Naive thymus-derived CD8-positive, alpha-beta T cell (primary cell): ENCODE measurements at regions not wholly inside any gene's neighbourhood (a gene's known extent, or its start where the extent isn't known, plus 50 kb on each side); places are given as distances from the start of the nearest gene placed in this dataset.
"Not testable (repeated sequence)": the region's sequence is repeated elsewhere in the genome, so short reads cannot be mapped to it uniquely, and the experiment has no call there.

Experiments used
- ATAC-seq, 2 donors: fragments of 150-1000 bp; cut with Tn5 transposase in 1 of 2; sonication (Bioruptor Pico), chemical (Tn5 transposase) in 1 of 2; 1 replicate in 1 of 2; 2 replicates in 1 of 2; pipeline ENCODE4 v1.10.0; 2021; ENCODE audit warnings: mild to moderate bottlenecking in 2 of 2, moderate library complexity in 2 of 2
- POLR2A ChIA-PET: fragments of 350-600 bp; sonication (Branson Sonifier 250); formaldehyde crosslinking; loops from one replicate; lab custom pipeline; 2021; ENCODE audit warnings: antibody characterized with exemption; lab: Charles Lee
- DNase-seq, 10 donors: peaks; one replicate each; pipeline versions ENCODE4 v3.0.0 to v3.0.0-alpha.2; 2020 to 2022
- H3K27ac Mint-ChIP-seq, 10 donors: one replicate each; pipeline ENCODE4 v1.8.0; 2020 to 2022; ENCODE audit warnings: mild to moderate bottlenecking in 10 of 10, mixed read lengths in 10 of 10, moderate library complexity in 4 of 10, inconsistent platforms in 1 of 10
- H3K27me3 Mint-ChIP-seq, 5 donors: one replicate each; pipeline ENCODE4 v1.8.0; 2021 to 2022; ENCODE audit warnings: mixed read lengths in 5 of 5
- H3K36me3 Mint-ChIP-seq, 3 donors: one replicate each; pipeline ENCODE4 v1.8.0; 2020 to 2022; ENCODE audit warnings: mixed read lengths in 3 of 3, mild to moderate bottlenecking in 2 of 3, inconsistent platforms in 1 of 3
- H3K4me1 Mint-ChIP-seq, 4 donors: one replicate each; pipeline ENCODE4 v1.8.0; 2021 to 2022; ENCODE audit warnings: mixed read lengths in 4 of 4
- H3K4me3 Mint-ChIP-seq, 10 donors: one replicate each; pipeline ENCODE4 v1.8.0; 2020 to 2022; ENCODE audit warnings: mild to moderate bottlenecking in 10 of 10, mixed read lengths in 10 of 10, moderate library complexity in 6 of 10, inconsistent platforms in 1 of 10
- H3K9me3 Mint-ChIP-seq, 9 donors: one replicate each; pipeline ENCODE4 v1.8.0; 2020 to 2022; ENCODE audit warnings: mixed read lengths in 9 of 9, mild to moderate bottlenecking in 3 of 9, inconsistent platforms in 1 of 9, moderate library complexity in 1 of 9

DNA sequence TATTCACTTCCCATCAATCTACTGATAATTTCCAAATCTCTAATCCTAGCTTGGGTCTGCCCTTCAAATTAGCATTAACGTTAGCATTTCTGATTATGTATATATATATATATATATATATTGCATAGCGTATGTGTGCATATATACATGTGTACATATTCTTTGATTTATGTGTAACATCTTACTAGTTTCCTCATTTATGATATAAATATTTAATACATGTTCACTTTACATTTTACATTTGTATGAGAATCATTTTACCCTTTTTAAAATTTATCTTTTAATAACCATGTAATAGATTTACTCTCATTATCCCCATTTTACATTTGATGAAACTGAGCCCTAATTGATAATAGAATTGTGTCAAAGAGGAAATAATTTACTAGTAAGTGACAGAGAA, 164.7 kb downstream of the ZNF648 start:
- ATAC-seq: no peak
- no peaks in the 10 kb centered on the region for H3K4me1 Mint-ChIP-seq
- POLR2A ChIA-PET: no interaction called here
- no peak overlapping the region for H3K4me3 Mint-ChIP-seq
- H3K27me3 Mint-ChIP-seq: peaks cover 0 to 15% (median 2%) of the 10 kb centered on the region in 5 donors
- no peak overlapping the region for H3K27ac Mint-ChIP-seq
- peaks cover 0 to 19% (median 2%) of the 10 kb centered on the region in 9 donors for H3K9me3 Mint-ChIP-seq
- no peaks in the 10 kb centered on the region for H3K36me3 Mint-ChIP-seq
- DNase-seq: no peak

DNA sequence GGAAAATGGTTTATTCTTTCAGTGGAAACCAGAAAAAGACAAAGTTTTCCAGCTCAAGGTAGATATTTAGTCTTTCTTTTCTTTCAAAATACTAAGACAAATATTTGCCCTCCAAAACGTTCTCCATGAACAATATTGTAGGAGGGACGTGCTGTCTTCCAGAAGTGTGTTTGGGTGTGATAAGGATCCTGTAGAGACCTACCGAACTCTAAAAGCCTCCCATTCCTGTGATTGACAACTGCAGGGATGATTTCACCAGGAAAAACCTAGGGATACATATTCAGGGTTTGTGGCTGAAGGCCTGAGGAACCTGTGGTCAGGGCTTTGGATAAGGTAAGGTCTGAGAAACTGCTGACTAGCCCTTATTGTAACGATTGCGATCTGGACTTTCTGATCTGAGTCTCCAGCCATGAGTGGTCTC, 167.1 kb downstream of the ZNF648 start:
- no peak overlapping the region for H3K27ac Mint-ChIP-seq
- H3K9me3 Mint-ChIP-seq: peaks cover 0 to 19% (median 4%) of the 10 kb centered on the region in 9 donors
- POLR2A ChIA-PET: no interaction called here
- no peaks in the 10 kb centered on the region for H3K36me3 Mint-ChIP-seq
- no peaks in the 10 kb centered on the region for H3K4me1 Mint-ChIP-seq
- peaks cover 0 to 18% (median 2%) of the 10 kb centered on the region in 5 donors for H3K27me3 Mint-ChIP-seq
- DNase-seq (no peak), ATAC-seq (no peak)
- H3K4me3 Mint-ChIP-seq: no peak overlapping the region

DNA sequence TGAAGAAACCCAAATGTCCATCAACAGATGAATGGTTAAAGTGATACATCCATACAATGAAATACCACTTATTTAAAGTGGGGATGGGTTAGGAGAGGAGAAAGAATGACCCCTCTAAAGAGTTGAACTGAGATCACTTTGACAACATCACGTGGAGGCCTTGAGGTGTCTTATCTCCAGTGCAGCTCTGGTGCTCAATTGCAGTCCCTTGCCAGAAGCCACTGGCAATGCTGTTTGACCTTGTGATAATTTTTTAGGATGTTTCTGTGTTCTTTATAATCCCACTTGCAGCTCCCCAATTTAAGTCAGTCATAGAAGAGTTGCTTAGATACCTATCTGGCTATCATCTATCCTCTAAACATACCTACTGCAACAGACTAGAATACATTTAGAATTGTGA, 167.6 kb downstream of the ZNF648 start:
- POLR2A ChIA-PET: no interaction called here
- H3K36me3 Mint-ChIP-seq: no peaks in the 10 kb centered on the region
- no peak for ATAC-seq
- H3K4me3 Mint-ChIP-seq: no peak overlapping the region
- H3K4me1 Mint-ChIP-seq: no peaks in the 10 kb centered on the region
- H3K27ac Mint-ChIP-seq: no peak overlapping the region
- no peak for DNase-seq
- H3K9me3 Mint-ChIP-seq: peaks cover 0 to 19% (median 4%) of the 10 kb centered on the region in 9 donors
- peaks cover 0 to 18% (median 2%) of the 10 kb centered on the region in 5 donors for H3K27me3 Mint-ChIP-seq

DNA sequence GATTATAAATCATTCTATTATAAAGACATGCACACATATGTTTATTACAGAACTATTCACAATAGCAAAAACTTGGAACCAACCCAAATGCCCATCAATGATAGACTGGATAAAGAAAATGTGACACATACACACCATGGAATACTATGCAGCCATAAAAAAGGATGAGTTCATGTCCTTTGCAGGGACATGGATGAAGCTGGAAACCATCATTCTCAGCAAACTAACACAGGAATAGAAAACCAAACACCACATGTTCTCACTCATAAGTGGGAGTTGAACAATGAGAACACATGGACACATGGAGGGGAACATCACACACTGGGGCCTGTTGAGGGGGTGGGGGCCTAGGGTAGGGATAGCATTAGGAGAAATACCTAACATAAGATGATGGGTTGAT, 168.4 kb downstream of the ZNF648 start:
- H3K4me1 Mint-ChIP-seq, H3K27ac Mint-ChIP-seq, H3K4me3 Mint-ChIP-seq, H3K36me3 Mint-ChIP-seq, POLR2A ChIA-PET, DNase-seq, ATAC-seq: not testable (repeated sequence)
- H3K27me3 Mint-ChIP-seq: peaks cover 0 to 13% (median 1%) of the 10 kb centered on the region in 5 donors
- peaks cover 0 to 24% (median 4%) of the 10 kb centered on the region in 9 donors for H3K9me3 Mint-ChIP-seq

DNA sequence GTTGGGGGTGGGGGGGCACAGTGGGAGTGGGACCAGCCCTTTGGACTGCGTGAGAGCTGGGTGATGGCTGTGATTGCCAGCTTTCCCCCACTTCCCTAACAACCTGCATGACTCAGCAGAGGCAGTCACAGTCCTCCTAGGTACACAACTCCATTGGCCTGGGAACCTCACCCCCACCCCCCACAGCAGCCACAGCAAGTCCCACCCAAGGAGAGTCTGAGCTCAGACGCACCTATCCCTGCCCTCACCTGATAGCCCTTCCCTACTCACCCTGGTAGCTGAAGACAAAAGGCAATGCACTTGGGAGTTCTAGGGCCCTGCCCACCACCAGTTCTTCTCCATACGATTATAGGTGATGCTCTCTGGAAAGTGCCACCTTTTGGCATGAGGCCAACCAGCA, 188.9 kb downstream of the ZNF648 start:
- DNase-seq: no peak
- Mint-ChIP-seq H3K36me3 (peaks cover 0 to 28% (median 4%) of the 10 kb centered on the region in 3 donors), H3K27ac (no peak overlapping the region), H3K27me3 (peaks cover 3 to 41% (median 13%) of the 10 kb centered on the region in 5 donors), H3K9me3 (peaks cover 6 to 59% (median 40%) of the 10 kb centered on the region in 9 donors), H3K4me3 (no peak overlapping the region), H3K4me1 (no peaks in the 10 kb centered on the region)
- no peak for ATAC-seq
- POLR2A ChIA-PET: no interaction called here

DNA sequence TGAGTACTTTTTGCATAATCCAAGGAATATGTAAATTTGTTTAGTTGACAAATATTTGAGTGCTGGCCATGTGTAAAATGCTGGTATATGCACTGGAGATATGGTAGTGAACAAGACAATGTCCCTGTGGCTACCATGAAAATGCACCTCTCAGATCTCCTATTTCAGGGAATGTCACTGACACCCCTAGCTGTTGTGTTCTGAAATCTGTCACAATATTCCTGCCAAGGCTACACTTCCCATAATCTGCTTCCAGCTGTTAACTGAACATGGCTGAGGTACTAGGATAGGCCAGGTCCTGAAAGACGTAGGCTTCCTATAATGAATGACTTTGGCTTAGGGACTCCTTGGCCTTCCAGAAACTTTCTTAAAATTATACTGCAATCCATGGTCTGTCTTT, 197.8 kb downstream of the ZNF648 start:
- H3K36me3 Mint-ChIP-seq: no peaks in the 10 kb centered on the region
- no peak overlapping the region for H3K4me3 Mint-ChIP-seq
- H3K27ac Mint-ChIP-seq: no peak overlapping the region
- POLR2A ChIA-PET: no interaction called here
- no peaks in the 10 kb centered on the region for H3K4me1 Mint-ChIP-seq
- ATAC-seq (no peak), DNase-seq (no peak)
- H3K9me3 Mint-ChIP-seq: peaks cover 0 to 13% (median 2%) of the 10 kb centered on the region in 9 donors
- peaks cover under 1 to 19% (median 6%) of the 10 kb centered on the region in 5 donors for H3K27me3 Mint-ChIP-seq

DNA sequence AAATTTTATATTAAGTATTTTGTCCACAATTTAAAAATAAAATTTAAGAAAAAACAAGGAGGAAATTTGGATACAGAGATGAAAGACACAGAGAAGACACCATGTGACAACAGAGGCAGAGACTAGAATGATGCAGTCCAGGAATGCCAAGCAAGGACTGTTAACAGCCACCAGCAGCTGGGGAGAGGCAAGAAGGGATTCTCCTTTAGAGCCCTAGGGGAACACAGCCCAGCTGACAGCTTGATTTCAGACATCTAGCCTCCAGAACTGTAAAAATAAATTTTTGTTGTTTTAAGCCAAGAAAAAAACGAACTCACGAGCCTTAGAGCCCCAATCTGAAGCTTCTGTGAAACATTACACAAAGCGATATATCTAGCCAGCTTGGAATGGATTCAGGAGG, 198.5 kb downstream of the ZNF648 start:
- POLR2A ChIA-PET: no interaction called here
- ATAC-seq: no peak

DNA sequence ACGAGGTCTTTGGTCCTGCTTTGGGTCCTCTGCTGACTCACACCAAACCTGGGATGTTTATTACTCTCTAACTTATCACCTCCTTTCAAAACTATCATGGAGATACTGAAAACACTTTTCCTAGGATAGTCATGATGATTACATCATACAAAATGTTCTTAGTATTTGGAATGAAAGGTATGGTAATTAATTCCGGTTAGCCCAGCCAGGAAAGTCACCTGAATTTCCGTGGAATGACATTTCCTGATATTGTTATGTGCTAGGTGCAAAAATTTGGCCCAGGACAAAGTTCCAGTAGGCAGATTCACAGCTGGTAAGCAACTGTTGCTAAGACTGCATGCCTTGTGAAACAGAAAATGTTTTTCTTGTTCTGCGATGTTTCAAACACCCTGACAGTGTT, 203.4 kb downstream of the ZNF648 start:
- DNase-seq (no peak), ATAC-seq (no peak)
- Mint-ChIP-seq H3K4me3 (no peak overlapping the region), H3K9me3 (peaks cover 0 to 24% (median 13%) of the 10 kb centered on the region in 9 donors), H3K4me1 (no peaks in the 10 kb centered on the region), H3K27me3 (peaks cover 4 to 11% (median 7%) of the 10 kb centered on the region in 5 donors), H3K36me3 (peaks cover 2 to 9% (median 6%) of the 10 kb centered on the region in 3 donors), H3K27ac (no peak overlapping the region)
- POLR2A ChIA-PET: no interaction called here

More for the DNA sequence above, 198.5 kb downstream of the ZNF648 start:
- no peak overlapping the region for H3K4me3 Mint-ChIP-seq
- H3K27ac Mint-ChIP-seq: no peak overlapping the region
- peaks cover 0 to 13% (median 2%) of the 10 kb centered on the region in 9 donors for H3K9me3 Mint-ChIP-seq
- H3K27me3 Mint-ChIP-seq: peaks cover 2 to 17% (median 6%) of the 10 kb centered on the region in 5 donors
- no peaks in the 10 kb centered on the region for H3K36me3 Mint-ChIP-seq
- H3K4me1 Mint-ChIP-seq: no peaks in the 10 kb centered on the region
- DNase-seq: no peak
